ENCODE measurements at regions not wholly inside any gene's neighbourhood (a gene's known extent, or its start where the extent isn't known, plus 50 kb on each side); places are given as distances from the start of the nearest gene placed in this dataset.

DNA sequence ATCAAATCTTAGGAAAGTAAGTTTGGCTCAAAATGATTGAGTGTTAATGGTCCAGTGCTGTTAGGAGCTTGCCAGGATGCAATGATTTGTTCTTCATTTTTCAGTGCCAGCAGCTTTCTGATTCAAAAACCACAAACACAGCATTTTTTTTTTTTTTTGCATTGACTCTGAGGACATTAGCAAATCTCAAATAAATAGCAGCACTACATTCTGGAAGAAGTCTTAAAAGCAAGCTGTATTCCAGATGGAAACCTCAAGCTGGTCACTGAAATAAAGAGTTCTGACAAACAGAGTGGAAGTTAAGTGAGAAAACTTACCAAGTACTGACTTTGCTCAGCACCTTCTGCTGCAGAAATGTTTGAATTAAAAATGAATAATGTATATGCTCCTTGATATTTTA, 1653.1 kb upstream of the CDH9 start:
- TF ChIP-seq, protein P1, sequence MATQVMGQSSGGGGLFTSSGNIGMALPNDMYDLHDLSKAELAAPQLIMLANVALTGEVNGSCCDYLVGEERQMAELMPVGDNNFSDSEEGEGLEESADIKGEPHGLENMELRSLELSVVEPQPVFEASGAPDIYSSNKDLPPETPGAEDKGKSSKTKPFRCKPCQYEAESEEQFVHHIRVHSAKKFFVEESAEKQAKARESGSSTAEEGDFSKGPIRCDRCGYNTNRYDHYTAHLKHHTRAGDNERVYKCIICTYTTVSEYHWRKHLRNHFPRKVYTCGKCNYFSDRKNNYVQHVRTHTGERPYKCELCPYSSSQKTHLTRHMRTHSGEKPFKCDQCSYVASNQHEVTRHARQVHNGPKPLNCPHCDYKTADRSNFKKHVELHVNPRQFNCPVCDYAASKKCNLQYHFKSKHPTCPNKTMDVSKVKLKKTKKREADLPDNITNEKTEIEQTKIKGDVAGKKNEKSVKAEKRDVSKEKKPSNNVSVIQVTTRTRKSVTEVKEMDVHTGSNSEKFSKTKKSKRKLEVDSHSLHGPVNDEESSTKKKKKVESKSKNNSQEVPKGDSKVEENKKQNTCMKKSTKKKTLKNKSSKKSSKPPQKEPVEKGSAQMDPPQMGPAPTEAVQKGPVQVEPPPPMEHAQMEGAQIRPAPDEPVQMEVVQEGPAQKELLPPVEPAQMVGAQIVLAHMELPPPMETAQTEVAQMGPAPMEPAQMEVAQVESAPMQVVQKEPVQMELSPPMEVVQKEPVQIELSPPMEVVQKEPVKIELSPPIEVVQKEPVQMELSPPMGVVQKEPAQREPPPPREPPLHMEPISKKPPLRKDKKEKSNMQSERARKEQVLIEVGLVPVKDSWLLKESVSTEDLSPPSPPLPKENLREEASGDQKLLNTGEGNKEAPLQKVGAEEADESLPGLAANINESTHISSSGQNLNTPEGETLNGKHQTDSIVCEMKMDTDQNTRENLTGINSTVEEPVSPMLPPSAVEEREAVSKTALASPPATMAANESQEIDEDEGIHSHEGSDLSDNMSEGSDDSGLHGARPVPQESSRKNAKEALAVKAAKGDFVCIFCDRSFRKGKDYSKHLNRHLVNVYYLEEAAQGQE (IDR thresholded peaks at IDR 0.05; ENCODE audit: low read depth, low read length): no peak
- TF ChIP-seq, protein P2, sequence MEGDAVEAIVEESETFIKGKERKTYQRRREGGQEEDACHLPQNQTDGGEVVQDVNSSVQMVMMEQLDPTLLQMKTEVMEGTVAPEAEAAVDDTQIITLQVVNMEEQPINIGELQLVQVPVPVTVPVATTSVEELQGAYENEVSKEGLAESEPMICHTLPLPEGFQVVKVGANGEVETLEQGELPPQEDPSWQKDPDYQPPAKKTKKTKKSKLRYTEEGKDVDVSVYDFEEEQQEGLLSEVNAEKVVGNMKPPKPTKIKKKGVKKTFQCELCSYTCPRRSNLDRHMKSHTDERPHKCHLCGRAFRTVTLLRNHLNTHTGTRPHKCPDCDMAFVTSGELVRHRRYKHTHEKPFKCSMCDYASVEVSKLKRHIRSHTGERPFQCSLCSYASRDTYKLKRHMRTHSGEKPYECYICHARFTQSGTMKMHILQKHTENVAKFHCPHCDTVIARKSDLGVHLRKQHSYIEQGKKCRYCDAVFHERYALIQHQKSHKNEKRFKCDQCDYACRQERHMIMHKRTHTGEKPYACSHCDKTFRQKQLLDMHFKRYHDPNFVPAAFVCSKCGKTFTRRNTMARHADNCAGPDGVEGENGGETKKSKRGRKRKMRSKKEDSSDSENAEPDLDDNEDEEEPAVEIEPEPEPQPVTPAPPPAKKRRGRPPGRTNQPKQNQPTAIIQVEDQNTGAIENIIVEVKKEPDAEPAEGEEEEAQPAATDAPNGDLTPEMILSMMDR (IDR thresholded peaks at IDR 0.05): no peak
- TF ChIP-seq, protein P3, sequence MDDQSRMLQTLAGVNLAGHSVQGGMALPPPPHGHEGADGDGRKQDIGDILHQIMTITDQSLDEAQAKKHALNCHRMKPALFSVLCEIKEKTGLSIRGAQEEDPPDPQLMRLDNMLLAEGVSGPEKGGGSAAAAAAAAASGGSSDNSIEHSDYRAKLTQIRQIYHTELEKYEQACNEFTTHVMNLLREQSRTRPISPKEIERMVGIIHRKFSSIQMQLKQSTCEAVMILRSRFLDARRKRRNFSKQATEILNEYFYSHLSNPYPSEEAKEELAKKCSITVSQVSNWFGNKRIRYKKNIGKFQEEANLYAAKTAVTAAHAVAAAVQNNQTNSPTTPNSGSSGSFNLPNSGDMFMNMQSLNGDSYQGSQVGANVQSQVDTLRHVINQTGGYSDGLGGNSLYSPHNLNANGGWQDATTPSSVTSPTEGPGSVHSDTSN (IDR thresholded peaks at IDR 0.05): no peak
- no peak for TF ChIP-seq POLR2AphosphoS5 (IDR thresholded peaks at IDR 0.05; ENCODE audit: low read depth, low read length)
- TF ChIP-seq FOXJ3 (CRISPR knock-in tag; IDR thresholded peaks at IDR 0.05): no peak
- TF ChIP-seq JUND (IDR thresholded peaks at IDR 0.05): no peak
- TF ChIP-seq EZH2phosphoT487 (IDR thresholded peaks at IDR 0.05; ENCODE audit: borderline replicate concordance, low read depth): no peak
- TF ChIP-seq GABPA (IDR thresholded peaks at IDR 0.05; ENCODE audit: low read depth): no peak
- TF ChIP-seq, protein P4, sequence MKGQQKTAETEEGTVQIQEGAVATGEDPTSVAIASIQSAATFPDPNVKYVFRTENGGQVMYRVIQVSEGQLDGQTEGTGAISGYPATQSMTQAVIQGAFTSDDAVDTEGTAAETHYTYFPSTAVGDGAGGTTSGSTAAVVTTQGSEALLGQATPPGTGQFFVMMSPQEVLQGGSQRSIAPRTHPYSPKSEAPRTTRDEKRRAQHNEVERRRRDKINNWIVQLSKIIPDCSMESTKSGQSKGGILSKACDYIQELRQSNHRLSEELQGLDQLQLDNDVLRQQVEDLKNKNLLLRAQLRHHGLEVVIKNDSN (IDR thresholded peaks at IDR 0.05; ENCODE audit: borderline replicate concordance, low read depth): no peak
- TF ChIP-seq TAF1 (IDR thresholded peaks at IDR 0.05; ENCODE audit: borderline replicate concordance, low read depth, low read length): no peak
- no peak for TF ChIP-seq TCF12 (IDR thresholded peaks at IDR 0.05)
- TF ChIP-seq EP300 (IDR thresholded peaks at IDR 0.05; ENCODE audit: borderline replicate concordance in 1 of 2, low read depth in 1 of 2, low read length in 1 of 2): no peak
- TF ChIP-seq MEF2A (IDR thresholded peaks at IDR 0.05; ENCODE audit: borderline replicate concordance, low read depth): no peak
- TF ChIP-seq RAD21 (IDR thresholded peaks at IDR 0.05; ENCODE audit: low read length): no peak

Measured in SK-N-SH (cell line).